IMR-90 (cell line): ENCODE measurements at regions not wholly inside any gene's neighbourhood (a gene's known extent, or its start where the extent isn't known, plus 50 kb on each side); places are given as distances from the start of the nearest gene placed in this dataset.

ENCODE experiments used
- ATAC-seq: fragments of 200-7000 bp; cut with Tn5 transposase; 2 replicates; pipeline ENCODE4 v1.9.1; 2020; ENCODE audit warnings: low read depth, mild to moderate bottlenecking, moderate library complexity
- BruUV-seq: library from RNA; stranded (reverse); fragments of 400-500 nt; replicated peaks from 2 replicates; lab custom pipeline; 2021; lab: Mats Ljungman, UMichigan
- CTCF ChIA-PET: fragments of 300-600 bp; formaldehyde crosslinking; extraction: SDS; loops from one replicate; lab custom pipeline; 2021; ENCODE audit warnings: antibody characterized with exemption; lab: Yijun Ruan, JAX
- POLR2A ChIA-PET: fragments of 300-600 bp; sonication (Branson Sonifier 250); formaldehyde crosslinking; loops from one replicate; lab custom pipeline; 2022; ENCODE audit warnings: antibody characterized with exemption; ENCODE audit not compliant: unreplicated experiment; lab: Charles Lee
- DNase-seq: peaks from one replicate; pipeline ENCODE4 v3.0.0; 2013
- H2AFZ ChIP-seq: replicated peaks from 2 replicates; pipeline ENCODE3; 2013; ENCODE audit warnings: low read length, mild to moderate bottlenecking; ENCODE audit not compliant: poor library complexity
- H2AK5ac ChIP-seq: 2 replicates; pipeline ENCODE4 v1.6.1; 2013; ENCODE audit warnings: low read depth, low read length, inconsistent platforms
- H2AK9ac ChIP-seq: replicated peaks from 2 replicates; pipeline ENCODE3; 2013; ENCODE audit warnings: mild to moderate bottlenecking, low read depth, low read length, moderate library complexity; ENCODE audit not compliant: poor library complexity
- H2BK120ac ChIP-seq: 2 replicates; pipeline ENCODE4 v1.6.1; 2013; ENCODE audit warnings: low read depth, low read length, inconsistent platforms
- H2BK15ac ChIP-seq: 3 replicates; pipeline ENCODE4 v1.6.1; 2013; ENCODE audit warnings: low read depth, low read length, inconsistent platforms
- H2BK20ac ChIP-seq: 2 replicates; pipeline ENCODE4 v1.6.1; 2013; ENCODE audit warnings: low read depth, mild to moderate bottlenecking, inconsistent platforms, low read length, moderate library complexity
- H2BK5ac ChIP-seq: 2 replicates; pipeline ENCODE4 v1.6.1; 2013; ENCODE audit warnings: mild to moderate bottlenecking, low read depth, low read length, inconsistent platforms; ENCODE audit not compliant: poor library complexity, severe bottlenecking
- H3K14ac ChIP-seq: replicated peaks from 2 replicates; pipeline ENCODE4 v1.6.1; 2013; ENCODE audit warnings: low read depth, low read length, inconsistent platforms
- H3K18ac ChIP-seq: 2 replicates; pipeline ENCODE4 v1.6.1; 2013; ENCODE audit warnings: low read depth, low read length, control low read depth
- H3K23ac ChIP-seq: 2 replicates; pipeline ENCODE4 v1.6.1; 2013; ENCODE audit warnings: low read depth, low read length, inconsistent platforms
- H3K27ac ChIP-seq: 2 replicates; pipeline ENCODE4 v1.5.1; 2013; ENCODE audit warnings: mild to moderate bottlenecking, control low read depth, low read length; ENCODE audit not compliant: insufficient read depth
- H3K27me3 ChIP-seq: 2 replicates; pipeline ENCODE4 v1.6.1; 2013; ENCODE audit warnings: low read length; ENCODE audit not compliant: control insufficient read depth, insufficient read depth
- H3K36me3 ChIP-seq: 2 replicates; pipeline ENCODE4 v1.6.1; 2013; ENCODE audit warnings: low read length, mixed read lengths; ENCODE audit not compliant: control insufficient read depth, insufficient read depth
- H3K4ac ChIP-seq: 2 replicates; pipeline ENCODE4 v1.6.1; 2013; ENCODE audit warnings: low read depth, low read length, inconsistent platforms
- H3K4me1 ChIP-seq: 2 replicates; pipeline ENCODE4 v1.6.1; 2013; ENCODE audit warnings: low read length, mixed read lengths; ENCODE audit not compliant: control insufficient read depth, insufficient read depth
- H3K4me2 ChIP-seq: 2 replicates; pipeline ENCODE4 v1.6.1; 2013; ENCODE audit warnings: low read depth, mild to moderate bottlenecking, control low read depth, low read length, moderate library complexity
- H3K4me3 ChIP-seq: 2 replicates; pipeline ENCODE4 v1.5.1; 2013; ENCODE audit warnings: low read depth, mild to moderate bottlenecking, control low read depth, low read length, moderate library complexity; ENCODE audit not compliant: insufficient read depth
- H3K56ac ChIP-seq: 2 replicates; pipeline ENCODE4 v1.6.1; 2013; ENCODE audit warnings: low read length, inconsistent platforms; ENCODE audit not compliant: insufficient read depth; ENCODE audit errors: extremely low read depth
- H3K79me1 ChIP-seq, 2 experiments: 2 replicates each; pipeline ENCODE4 v1.6.1; 2013; ENCODE audit warnings: low read length in 2 of 2, inconsistent platforms in 1 of 2, low read depth in 1 of 2
- H3K9ac ChIP-seq: 2 replicates; pipeline ENCODE4 v1.6.1; 2013; ENCODE audit warnings: low read depth, low read length, control low read depth
- H3K9me1 ChIP-seq: 2 replicates; pipeline ENCODE4 v1.6.1; 2013; ENCODE audit warnings: low read length, inconsistent platforms; ENCODE audit not compliant: insufficient read depth
- H3K9me3 ChIP-seq: 2 replicates; pipeline ENCODE4 v1.6.1; 2013; ENCODE audit warnings: low read length; ENCODE audit not compliant: control insufficient read depth, insufficient read depth
- H4K20me1 ChIP-seq: 2 replicates; pipeline ENCODE4 v1.6.1; 2013; ENCODE audit warnings: low read length, inconsistent platforms; ENCODE audit not compliant: insufficient read depth
- H4K5ac ChIP-seq: 2 replicates; pipeline ENCODE4 v1.6.1; 2013; ENCODE audit warnings: mild to moderate bottlenecking, low read depth, low read length, control low read depth
- H4K8ac ChIP-seq, 2 experiments: 2 replicates each; pipeline ENCODE4 v1.6.1; 2013; ENCODE audit warnings: low read depth in 2 of 2, low read length in 2 of 2, control low read depth in 1 of 2, inconsistent platforms in 1 of 2
- H4K91ac ChIP-seq: 2 replicates; pipeline ENCODE4 v1.6.1; 2013; ENCODE audit warnings: low read depth, low read length, inconsistent platforms; ENCODE audit not compliant: insufficient read depth
- FOS ChIP-seq: fragments of 150-350 bp; IDR thresholded peaks from 2 replicates; pipeline ENCODE4 v1.6.1; 2016; ENCODE audit warnings: low read depth, low read length
- USF2 ChIP-seq: fragments of 150-350 bp; IDR thresholded peaks from 2 replicates; pipeline ENCODE4 v1.6.1; 2017; ENCODE audit warnings: mild to moderate bottlenecking, antibody characterized with exemption, low read length, low read depth
- WGBS, 2 experiments: methylation state at CpG; one replicate each; pipeline versions ENCODE4 v1.1.5 to v1.1.7; 2013; ENCODE audit warnings: missing lambda C conversion rate in 2 of 2; ENCODE audit not compliant: insufficient read length in 1 of 2; ENCODE audit errors: extremely low coverage in 2 of 2; 5-methylcytosine and 5-hydroxymethylcytosine counted together
- dilution Hi-C: fragments of 300-500 bp; cut with HindIII; formaldehyde crosslinking; loops from one replicate; pipeline ENCODE4 v1.14.3; 2018; ENCODE audit warnings: low sequenced_read_pairs; ENCODE audit not compliant: unreplicated experiment
- in situ Hi-C: fragments of 300-500 bp; cut with MboI; formaldehyde crosslinking; loops from 3 replicates; pipeline ENCODE4 v1.14.3; 2019; ENCODE audit warnings: low sequenced_read_pairs, inconsistent platforms, mixed read lengths
- intact Hi-C: fragments of 100-400 bp; cut with micrococcal nuclease; formaldehyde crosslinking; loops from 2 replicates; pipeline ENCODE4 v1.10.0; 2022

GRCh38 chr21:32094804-32095203, 184.0 kb downstream of the MIS18A start:
- Histone ChIP-seq H2AFZ (peak overlapping the region; percentile 45), H3K9me3 (no peaks in the 10 kb centered on the region), H3K4me3 (peak overlapping the region; percentile 35; the same call in 1 of the 2 replicates), H4K8ac (peak overlapping the region; percentile 29 to 75; a peak in 2 of 4 replicates), H2BK15ac (no peak overlapping the region), H2AK5ac (no peak overlapping the region), H3K18ac (peak overlapping the region; percentile 45), H2BK5ac (no peak overlapping the region), H4K5ac (peak overlapping the region; percentile 95), H2BK120ac (no peak overlapping the region), H3K4me1 (no peaks in the 10 kb centered on the region), H4K20me1 (no peaks in the 10 kb centered on the region), H3K56ac (no peak overlapping the region), H3K4me2 (peak overlapping the region; percentile 76), H3K27ac (no peak overlapping the region), H3K9ac (no peak overlapping the region), H3K79me1 (no peaks in the 10 kb centered on the region), H3K4ac (no peak overlapping the region), H2AK9ac (no peak overlapping the region), H3K27me3 (no peaks in the 10 kb centered on the region; the same call in 1 of the 2 replicates), H3K23ac (no peak overlapping the region), H3K14ac (no peak overlapping the region), H3K9me1 (no peaks in the 10 kb centered on the region), H2BK20ac (no peak overlapping the region), H4K91ac (no peak overlapping the region), H3K36me3 (no peaks in the 10 kb centered on the region)
- BruUV-seq: no TSS peak
- dilution Hi-C loops: no loop called here
- peak; percentile 46 for DNase-seq
- POLR2A ChIA-PET: no interaction called here
- in situ Hi-C loops: no loop called here
- TF ChIP-seq FOS (no peak), USF2 (peak; percentile 87)
- WGBS, 2 experiments: no CpG with 5 or more reads among the region's 2 CpGs
- intact Hi-C loops: no loop called here
- ATAC-seq: peak; percentile 94
- CTCF ChIA-PET: no interaction called here
